ENCODE measurements at regions not wholly inside any gene's neighbourhood (a gene's known extent, or its start where the extent isn't known, plus 50 kb on each side); places are given as distances from the start of the nearest gene placed in this dataset.

GRCh38 chr19:23998568-23998967 is 83.9 kb downstream of the ZNF726 start:
- H3K36me3 ChIP-seq = no peaks in the 10 kb centered on the region
- H3K27me3 ChIP-seq = no peaks in the 10 kb centered on the region
- H3K27ac ChIP-seq = no peak overlapping the region
- DNase-seq = no peak
- intact Hi-C loops (cut with DNase I) = no loop called here
- H3K4me3 ChIP-seq = no peak overlapping the region
- no peak for TF ChIP-seq CTCF (IDR thresholded peaks at IDR 0.05)
- H3K4me1 ChIP-seq = no peaks in the 10 kb centered on the region
- no peaks in the 10 kb centered on the region for H3K9me3 ChIP-seq
- no peak for ATAC-seq

- H3K4me1 ChIP-seq = no peaks in the 10 kb centered on the region
- no peak for ATAC-seq
- intact Hi-C loops (cut with DNase I) = no loop called here
- DNase-seq = no peak
- H3K4me3 ChIP-seq = no peak overlapping the region
- no peak overlapping the region for H3K27ac ChIP-seq
- no peaks in the 10 kb centered on the region for H3K9me3 ChIP-seq
- no peak for TF ChIP-seq CTCF (IDR thresholded peaks at IDR 0.05)
- H3K27me3 ChIP-seq = no peaks in the 10 kb centered on the region
- no peaks in the 10 kb centered on the region for H3K36me3 ChIP-seq
Measured at GRCh38 chr19:23999821-24000610, 85.3 kb downstream of the ZNF726 start.

GRCh38 chr19:24000656-24001055 is 86.0 kb downstream of the ZNF726 start:
- no peak overlapping the region for H3K4me3 ChIP-seq
- no peaks in the 10 kb centered on the region for H3K27me3 ChIP-seq
- ATAC-seq (no peak), DNase-seq (no peak)
- intact Hi-C loops (cut with DNase I) = no loop called here
- H3K27ac ChIP-seq = no peak overlapping the region
- H3K36me3 ChIP-seq = no peaks in the 10 kb centered on the region
- TF ChIP-seq CTCF (IDR thresholded peaks at IDR 0.05) = no peak
- H3K9me3 ChIP-seq = no peaks in the 10 kb centered on the region
- H3K4me1 ChIP-seq = no peaks in the 10 kb centered on the region

GRCh38 chr19:24002256-24002945 is 84.6 kb upstream of the ZNF254 start:
- H3K36me3 ChIP-seq = no peaks in the 10 kb centered on the region
- H3K9me3 ChIP-seq = no peaks in the 10 kb centered on the region
- no peaks in the 10 kb centered on the region for H3K4me1 ChIP-seq
- no peak overlapping the region for H3K27ac ChIP-seq
- no peak for TF ChIP-seq CTCF (IDR thresholded peaks at IDR 0.05)
- H3K4me3 ChIP-seq = no peak overlapping the region
- H3K27me3 ChIP-seq = no peaks in the 10 kb centered on the region
- no peak for DNase-seq
- intact Hi-C loops (cut with DNase I) = no loop called here
- peak; percentile 28 for ATAC-seq

GRCh38 chr19:24003537-24003936 is 83.5 kb upstream of the ZNF254 start:
- H3K36me3 ChIP-seq = no peaks in the 10 kb centered on the region
- intact Hi-C loops (cut with DNase I) = no loop called here
- peak; percentile 19 for ATAC-seq
- no peak overlapping the region for H3K27ac ChIP-seq
- H3K9me3 ChIP-seq = no peaks in the 10 kb centered on the region
- no peaks in the 10 kb centered on the region for H3K27me3 ChIP-seq
- DNase-seq = no peak
- no peak overlapping the region for H3K4me3 ChIP-seq
- no peaks in the 10 kb centered on the region for H3K4me1 ChIP-seq
- no peak for TF ChIP-seq CTCF (IDR thresholded peaks at IDR 0.05)
